ENCODE measurements at regions not wholly inside any gene's neighbourhood (a gene's known extent, or its start where the extent isn't known, plus 50 kb on each side); places are given as distances from the start of the nearest gene placed in this dataset.

- no peak for DNase-seq
Observed at GRCh38 chr4:27187786-27188185, 327.1 kb downstream of the STIM2 start.

DNA sequence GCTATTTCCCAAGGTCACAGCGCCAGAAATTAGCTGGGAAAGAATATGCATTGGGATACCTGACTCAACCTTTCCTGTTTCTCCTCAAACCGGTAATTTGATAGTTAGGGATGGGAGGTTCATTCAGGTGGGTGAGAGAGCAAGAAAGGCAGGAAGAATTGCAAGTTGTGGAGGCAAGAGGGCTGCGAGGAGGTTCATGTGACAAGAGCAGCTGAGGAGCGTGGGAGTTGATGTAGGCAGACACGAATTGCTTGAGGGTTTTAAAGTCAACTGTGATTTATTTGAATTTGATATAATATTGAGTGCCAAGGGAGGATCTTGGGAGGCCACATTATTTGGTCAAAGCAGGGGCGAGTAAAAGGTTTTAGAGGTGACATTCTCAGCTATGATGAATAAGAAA, 329.0 kb downstream of the STIM2 start:
- no peak for DNase-seq

DNA sequence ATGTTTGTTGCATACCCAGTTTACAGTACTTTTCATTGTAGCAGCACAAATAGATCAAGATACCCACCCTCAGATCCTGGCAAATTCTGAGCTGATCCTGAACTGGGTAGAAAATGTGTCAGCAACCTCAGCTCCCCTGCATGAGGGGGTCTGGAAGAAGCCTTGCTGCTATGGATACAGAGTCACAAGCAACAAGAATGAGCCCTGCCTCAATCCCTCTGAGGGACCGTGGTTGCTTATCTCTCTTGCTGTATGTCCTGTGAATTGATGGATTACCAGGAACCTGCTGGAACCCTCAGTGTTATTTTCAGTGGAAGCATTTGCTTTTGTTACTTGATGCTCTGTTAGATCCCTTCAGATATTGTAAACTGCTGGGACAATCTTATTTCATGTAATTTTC, 331.0 kb downstream of the STIM2 start:
- no peak for DNase-seq

- DNase-seq, result no peak
Observed at GRCh38 chr4:27194599-27195176, 334.0 kb downstream of the STIM2 start.

DNA sequence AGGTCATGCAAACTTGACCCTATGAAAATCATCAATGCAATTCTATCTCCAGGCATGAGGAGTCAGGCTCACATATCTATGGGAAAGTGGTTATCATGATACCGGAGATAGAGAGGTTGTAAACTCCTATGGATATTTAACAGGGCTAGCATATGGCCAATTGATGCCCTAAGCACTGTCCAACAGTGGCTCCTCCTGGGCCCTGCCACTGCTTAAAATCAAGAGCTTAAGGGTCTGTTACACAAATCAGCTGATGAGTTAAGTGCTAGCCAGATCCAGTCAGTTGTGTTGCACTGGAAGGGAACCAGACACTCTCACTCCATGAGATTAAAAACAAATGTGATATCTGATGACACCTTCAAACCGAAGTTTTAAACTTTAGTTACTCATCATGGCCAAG, 337.6 kb downstream of the STIM2 start:
- DNase-seq, result no peak

GRCh38 chr4:27198971-27199370, 338.3 kb downstream of the STIM2 start:
- no peak for DNase-seq

- no peak for DNase-seq
Observed at GRCh38 chr4:27206009-27206408, 345.4 kb downstream of the STIM2 start.

DNA sequence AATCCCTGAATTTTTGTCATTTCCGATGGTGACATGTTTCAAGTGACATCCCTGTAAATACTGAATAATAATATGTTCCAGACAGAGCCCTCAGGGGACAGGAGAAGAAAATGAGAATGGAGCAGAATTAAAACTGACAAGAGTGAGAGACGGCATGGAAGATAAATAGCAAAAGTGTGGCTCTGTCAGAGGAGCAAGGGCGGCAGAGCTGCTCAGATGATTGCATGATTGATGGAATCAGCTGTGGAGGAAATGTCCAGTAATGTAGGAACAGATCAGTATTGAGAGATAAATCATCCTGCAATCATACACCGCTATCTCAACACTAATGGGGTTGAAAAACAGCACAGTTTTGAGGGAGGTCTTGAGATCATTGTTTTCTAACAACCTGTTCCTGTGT, 350.3 kb downstream of the STIM2 start:
- no peak for DNase-seq

DNA sequence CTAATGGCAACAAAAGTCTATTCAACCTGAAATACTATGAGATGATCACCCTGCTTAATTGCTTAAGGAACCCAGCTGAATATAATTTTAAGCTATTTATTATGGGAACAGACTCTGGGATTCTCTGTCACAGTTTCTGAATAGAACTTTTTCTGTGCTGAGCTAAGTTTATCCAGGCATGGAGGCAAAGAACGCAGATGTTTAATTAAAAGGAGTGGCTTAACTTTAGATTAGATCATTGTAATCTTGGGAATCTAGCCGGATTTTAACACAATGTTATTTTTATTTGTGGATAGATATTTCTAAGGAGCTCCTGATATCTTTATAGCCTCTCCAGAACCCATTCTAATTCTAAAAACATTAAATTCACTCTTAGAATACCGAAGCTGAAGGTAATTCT, 353.4 kb downstream of the STIM2 start:
- DNase-seq, result no peak

- DNase-seq, result no peak
Observed at GRCh38 chr4:27215220-27215826, 354.7 kb downstream of the STIM2 start.

GRCh38 chr4:27217261-27217769, 356.7 kb downstream of the STIM2 start:
- no peak for DNase-seq

- no peak for DNase-seq
Observed at GRCh38 chr4:27218013-27218412, 357.4 kb downstream of the STIM2 start.

DNA sequence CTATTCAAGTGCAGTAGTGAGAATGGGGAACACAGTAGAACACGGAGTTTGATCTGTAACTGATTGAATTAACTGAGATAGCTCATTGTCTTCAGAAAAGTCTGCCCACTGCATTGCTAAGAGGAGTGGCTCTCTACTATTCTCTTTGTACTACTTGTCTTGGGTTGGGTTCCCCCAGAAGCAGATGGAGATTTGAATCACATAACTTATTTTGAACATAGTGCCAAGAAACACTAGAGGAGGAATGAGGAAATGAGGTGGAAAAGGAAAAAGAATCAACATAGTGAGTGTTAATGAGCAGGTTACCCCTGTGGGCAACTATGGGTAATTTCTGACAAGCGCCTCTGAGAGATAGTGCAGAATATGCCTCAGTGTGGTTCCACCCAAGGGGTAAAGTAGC, 362.7 kb downstream of the STIM2 start:
- no peak for DNase-seq

DNA sequence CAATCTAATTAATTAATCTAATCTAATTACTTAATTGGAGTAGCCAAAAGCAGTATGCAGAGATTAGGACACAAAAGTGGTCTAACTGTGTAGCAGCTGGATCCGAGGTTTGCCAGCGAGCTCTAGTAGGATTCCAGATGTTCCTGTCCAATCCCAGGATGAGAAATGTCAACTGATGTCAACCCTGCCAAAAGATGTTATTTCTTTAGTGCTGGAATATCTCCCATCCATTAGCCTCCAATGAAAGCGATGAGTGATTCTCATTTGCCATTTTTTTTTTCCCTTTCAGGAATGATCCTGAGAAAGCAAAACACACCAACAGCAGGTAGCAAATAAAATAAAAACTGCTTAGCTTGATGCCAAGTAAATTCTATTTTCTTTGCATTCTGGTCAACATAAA, 372.9 kb downstream of the STIM2 start:
- DNase-seq, result no peak

GRCh38 chr4:27234306-27234899, 373.8 kb downstream of the STIM2 start:
- DNase-seq, result no peak

DNA sequence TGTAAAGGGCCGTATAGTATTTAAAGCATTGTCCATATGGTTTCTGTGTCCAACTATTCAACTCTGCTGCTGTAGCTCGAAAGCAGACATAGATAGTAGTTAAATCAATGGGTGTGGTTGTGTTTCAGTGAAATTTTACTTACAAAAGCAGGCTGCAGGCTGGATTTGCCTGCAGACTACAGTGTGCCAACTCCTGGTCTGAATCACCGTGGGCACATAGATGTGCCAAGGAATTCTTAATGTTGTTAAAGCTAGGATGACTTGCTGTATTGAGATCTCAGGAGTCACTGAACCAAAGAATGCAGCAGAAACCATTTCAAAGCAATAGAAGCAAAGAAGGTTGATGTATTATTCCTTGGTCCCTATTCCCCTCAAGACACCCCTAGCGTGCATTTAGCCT, 379.0 kb downstream of the STIM2 start:
- DNase-seq, result no peak

DNA sequence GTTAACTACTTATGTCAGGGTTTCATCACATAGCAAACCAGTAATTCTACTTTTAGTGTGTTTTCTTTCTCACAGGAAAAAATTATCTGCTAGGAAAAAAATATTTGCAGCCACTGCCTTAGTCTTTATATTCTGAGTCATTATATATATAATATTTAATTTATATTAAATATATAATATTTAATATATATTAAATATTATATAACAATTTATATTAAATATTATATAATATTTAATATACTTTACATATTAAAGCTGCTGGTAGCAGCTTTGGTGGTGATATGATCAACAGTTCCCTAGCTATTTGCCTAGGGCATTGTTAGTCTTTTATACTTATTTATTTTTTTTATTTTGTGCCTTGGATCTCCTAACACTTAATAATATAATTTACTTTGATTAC, 381.6 kb downstream of the STIM2 start:
- no peak for DNase-seq

DNA sequence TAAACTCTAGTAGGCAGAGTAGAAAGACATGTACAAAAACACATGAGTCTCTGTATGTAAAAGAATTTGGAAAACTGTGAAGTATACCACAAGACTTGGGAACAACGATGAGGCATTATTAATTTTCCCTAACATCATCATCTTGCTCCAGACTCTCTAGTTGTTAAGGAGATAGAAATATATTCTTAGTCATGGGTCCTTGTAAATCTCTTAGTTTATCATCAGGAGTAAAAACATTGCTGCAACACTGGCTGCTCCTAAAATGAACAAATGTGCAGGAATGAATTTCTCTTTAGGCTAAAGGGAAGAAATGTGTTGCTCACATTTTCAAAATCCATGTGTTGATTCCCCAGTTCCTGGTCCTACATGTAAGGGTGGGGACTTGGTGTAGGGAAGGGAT, 384.6 kb downstream of the STIM2 start:
- DNase-seq, result no peak

GRCh38 chr4:27248829-27249228, 388.2 kb downstream of the STIM2 start:
- DNase-seq, result no peak

DNA sequence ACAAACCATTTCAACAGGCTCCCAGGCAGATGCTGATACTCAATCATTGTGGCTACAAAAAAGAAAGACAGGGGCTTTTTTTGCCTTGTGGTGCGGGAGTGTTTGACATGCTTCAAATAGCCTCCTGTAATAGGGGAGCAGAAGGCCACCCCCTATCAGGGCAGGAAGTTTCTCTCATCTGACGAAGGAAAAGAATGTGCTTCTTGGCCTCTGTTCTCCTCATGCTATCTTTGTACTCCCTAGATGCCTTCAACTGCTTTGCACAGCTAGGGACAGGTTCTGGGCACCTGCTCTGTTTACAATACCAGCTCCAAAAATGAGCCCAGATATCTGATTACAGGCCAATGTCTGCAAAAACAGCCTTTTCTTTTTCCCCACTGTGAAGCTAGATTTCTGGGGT, 391.1 kb downstream of the STIM2 start:
- no peak for DNase-seq

DNA sequence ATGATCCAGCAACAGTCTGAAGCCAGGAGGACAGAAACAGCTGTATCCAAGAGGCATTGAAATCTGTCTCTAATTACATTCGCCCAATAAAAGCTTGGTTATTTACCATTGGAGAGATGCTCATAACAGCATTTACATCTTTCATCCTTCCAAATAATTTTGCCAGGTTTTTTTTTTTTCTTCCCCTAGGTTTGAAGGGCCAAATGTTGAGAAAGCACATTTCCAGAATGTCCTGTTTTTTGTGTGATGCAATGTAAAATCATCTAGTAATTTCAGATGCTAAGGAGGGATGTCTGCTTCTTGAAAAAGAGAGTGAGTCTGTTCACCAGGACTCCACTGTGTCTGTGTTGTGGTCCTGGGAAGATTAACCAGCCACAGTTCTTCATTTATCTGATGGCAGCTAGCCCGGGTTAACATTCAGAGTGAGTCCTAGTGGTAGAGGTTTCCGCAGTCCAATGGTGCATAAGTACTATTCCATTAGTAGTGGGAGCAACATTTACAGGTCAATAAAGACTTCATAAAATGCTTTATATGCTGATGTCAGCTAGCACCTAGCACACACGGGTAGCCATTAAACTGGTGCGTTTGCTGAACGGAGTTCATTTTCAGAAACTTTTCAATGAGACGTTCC, 406.8 kb downstream of the STIM2 start:
- DNase-seq, result no peak

GRCh38 chr4:27267970-27268355, 407.3 kb downstream of the STIM2 start:
- no peak for DNase-seq

DNA sequence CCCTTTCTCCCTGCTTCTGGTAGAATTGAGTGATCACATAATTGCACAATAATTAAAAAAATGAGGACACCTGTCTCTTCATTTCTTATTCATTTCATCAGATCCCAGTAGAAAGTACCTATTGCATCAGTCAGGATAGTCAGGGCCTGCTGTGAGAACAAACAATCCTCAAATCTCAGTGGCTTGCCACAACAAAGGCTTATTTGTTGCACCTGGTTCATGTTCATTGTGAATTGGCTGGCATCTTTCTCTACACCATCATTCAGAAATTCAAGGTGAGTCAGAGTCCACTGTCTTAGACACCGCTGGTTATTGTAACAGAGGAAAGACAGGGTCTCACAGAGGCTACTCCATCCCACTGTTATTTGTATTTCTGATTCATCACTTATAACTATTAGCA, 409.8 kb downstream of the STIM2 start:
- no peak for DNase-seq

- no peak for DNase-seq
Observed at GRCh38 chr4:27271555-27271954, 410.9 kb downstream of the STIM2 start.
